ENCODE measurements at regions not wholly inside any gene's neighbourhood (a gene's known extent, or its start where the extent isn't known, plus 50 kb on each side); places are given as distances from the start of the nearest gene placed in this dataset.

- H3K9me2 ChIP-seq (ENCODE audit: insufficient read depth, low read length): no peaks in the 10 kb centered on the region
- H4K20me1 ChIP-seq (ENCODE audit: insufficient read depth): no peaks in the 10 kb centered on the region
- H3K9ac ChIP-seq (ENCODE audit: low read length): no peak overlapping the region
- no peaks in the 10 kb centered on the region for H3K36me3 ChIP-seq (ENCODE audit: insufficient read depth, low read length)
- no peaks in the 10 kb centered on the region for H3F3A ChIP-seq (ENCODE audit: insufficient read depth, low read length, poor library complexity, severe bottlenecking)
- TF ChIP-seq RAD21 (conservative IDR thresholded peaks at IDR 0.05) (no peak), TAF1 (IDR thresholded peaks at IDR 0.05; ENCODE audit: low read depth) (no peak), SMC3 (conservative IDR thresholded peaks at IDR 0.05; ENCODE audit: poor library complexity) (no peak), REST (IDR thresholded peaks at IDR 0.05; ENCODE audit: borderline replicate concordance) (no peak), CTCF (IDR thresholded peaks at IDR 0.05; ENCODE audit: poor library complexity, severe bottlenecking) (no peak), MXI1 (conservative IDR thresholded peaks at IDR 0.05; ENCODE audit: poor library complexity, severe bottlenecking) (no peak), EP300 (conservative IDR thresholded peaks at IDR 0.05; ENCODE audit: poor library complexity, severe bottlenecking) (no peak), POLR2AphosphoS5 (IDR thresholded peaks at IDR 0.05) (no peak), EZH2 (IDR thresholded peaks at IDR 0.05; ENCODE audit: borderline replicate concordance, insufficient read depth, low read length, poor library complexity, severe bottlenecking) (no peak)
- no peaks in the 10 kb centered on the region for H3K79me2 ChIP-seq (replicated peaks; ENCODE audit: insufficient read depth, low read length)
- no peaks in the 10 kb centered on the region for H3K27me3 ChIP-seq (ENCODE audit: insufficient read depth, low read depth, low read length)
- H2AFZ ChIP-seq (ENCODE audit: low read depth, low read length): no peak overlapping the region
- no peak overlapping the region for H3K27ac ChIP-seq (ENCODE audit: low read length)
- no peak overlapping the region for H3K4me2 ChIP-seq (ENCODE audit: low read length)
- no peaks in the 10 kb centered on the region for H3K9me3 ChIP-seq (ENCODE audit: low read length)
- H3K4me3 ChIP-seq (ENCODE audit: low read length): no peak overlapping the region
These were observed 581.7 kb downstream of the SLC4A3 start for GRCh38 chr2:220209093-220209492.

GRCh38 chr2:220209751-220210150 lies 582.3 kb downstream of the SLC4A3 start:
- H3K4me2 ChIP-seq (ENCODE audit: low read length): no peak overlapping the region
- H3K79me2 ChIP-seq (replicated peaks; ENCODE audit: insufficient read depth, low read length): no peaks in the 10 kb centered on the region
- no peaks in the 10 kb centered on the region for H3K36me3 ChIP-seq (ENCODE audit: insufficient read depth, low read length)
- no peak for TF ChIP-seq CTCF (IDR thresholded peaks at IDR 0.05; ENCODE audit: poor library complexity, severe bottlenecking)
- no peak for TF ChIP-seq RAD21 (conservative IDR thresholded peaks at IDR 0.05)
- TF ChIP-seq MXI1 (conservative IDR thresholded peaks at IDR 0.05; ENCODE audit: poor library complexity, severe bottlenecking): no peak
- no peak for TF ChIP-seq POLR2AphosphoS5 (IDR thresholded peaks at IDR 0.05)
- TF ChIP-seq REST (IDR thresholded peaks at IDR 0.05; ENCODE audit: borderline replicate concordance): no peak
- TF ChIP-seq EP300 (conservative IDR thresholded peaks at IDR 0.05; ENCODE audit: poor library complexity, severe bottlenecking): no peak
- TF ChIP-seq SMC3 (conservative IDR thresholded peaks at IDR 0.05; ENCODE audit: poor library complexity): no peak
- no peak for TF ChIP-seq TAF1 (IDR thresholded peaks at IDR 0.05; ENCODE audit: low read depth)
- TF ChIP-seq EZH2 (IDR thresholded peaks at IDR 0.05; ENCODE audit: borderline replicate concordance, insufficient read depth, low read length, poor library complexity, severe bottlenecking): no peak
- no peaks in the 10 kb centered on the region for H3K9me2 ChIP-seq (ENCODE audit: insufficient read depth, low read length)
- no peaks in the 10 kb centered on the region for H4K20me1 ChIP-seq (ENCODE audit: insufficient read depth)
- no peak overlapping the region for H3K9ac ChIP-seq (ENCODE audit: low read length)
- no peak overlapping the region for H2AFZ ChIP-seq (ENCODE audit: low read depth, low read length)
- H3F3A ChIP-seq (ENCODE audit: insufficient read depth, low read length, poor library complexity, severe bottlenecking): no peaks in the 10 kb centered on the region
- no peak overlapping the region for H3K4me3 ChIP-seq (ENCODE audit: low read length)
- H3K9me3 ChIP-seq (ENCODE audit: low read length): no peaks in the 10 kb centered on the region
- no peaks in the 10 kb centered on the region for H3K27me3 ChIP-seq (ENCODE audit: insufficient read depth, low read depth, low read length)
- H3K27ac ChIP-seq (ENCODE audit: low read length): no peak overlapping the region
